Muscle layer of duodenum (tissue), 2 donors: ENCODE measurements at regions not wholly inside any gene's neighbourhood (a gene's known extent, or its start where the extent isn't known, plus 50 kb on each side); places are given as distances from the start of the nearest gene placed in this dataset.
"Not testable (repeated sequence)": the region's sequence is repeated elsewhere in the genome, so short reads cannot be mapped to it uniquely, and the experiment has no call there.

Experiments
- H3K27ac ChIP-seq: one replicate; pipeline ENCODE4 v1.7.0; 2013; ENCODE audit warnings: mild to moderate bottlenecking, low read length
- H3K27me3 ChIP-seq: one replicate; pipeline ENCODE4 v1.7.0; 2013; ENCODE audit warnings: low read depth, mild to moderate bottlenecking, control low read depth, low read length
- H3K36me3 ChIP-seq, 2 donors: one replicate each; pipeline ENCODE4 v1.7.0; 2013; ENCODE audit warnings: low read length in 2 of 2, control low read depth in 1 of 2, mild to moderate bottlenecking in 1 of 2; ENCODE audit not compliant: insufficient read depth in 2 of 2, control insufficient read depth in 1 of 2
- H3K4me1 ChIP-seq, 2 donors: one replicate each; pipeline ENCODE4 v1.7.0; 2013; ENCODE audit warnings: low read length in 2 of 2, mild to moderate bottlenecking in 2 of 2, control low read depth in 1 of 2, moderate library complexity in 1 of 2; ENCODE audit not compliant: insufficient read depth in 2 of 2, control insufficient read depth in 1 of 2
- H3K4me3 ChIP-seq, 2 donors: one replicate each; pipeline ENCODE4 v1.7.0; 2013; ENCODE audit warnings: low read length in 2 of 2, low read depth in 1 of 2, mild to moderate bottlenecking in 1 of 2
- H3K9me3 ChIP-seq, 2 donors: one replicate each; pipeline ENCODE4 v1.7.0; 2013; ENCODE audit warnings: low read length in 2 of 2, control low read depth in 1 of 2, mild to moderate bottlenecking in 1 of 2; ENCODE audit not compliant: control insufficient read depth in 1 of 2
- donor health status: healthy.

- H3K27ac ChIP-seq, H3K9me3 ChIP-seq, H3K27me3 ChIP-seq, H3K36me3 ChIP-seq, H3K4me3 ChIP-seq, H3K4me1 ChIP-seq: not testable (repeated sequence)
These were observed 423.2 kb downstream of the IPO8 start for GRCh38 chr12:30272515-30272914.

- Histone ChIP-seq H3K27ac (no peak overlapping the region), H3K36me3 (no peaks in the 10 kb centered on the region), H3K9me3 (peaks cover 0 to 10% of the 10 kb centered on the region in 2 donors), H3K4me1 (no peaks in the 10 kb centered on the region), H3K27me3 (no peaks in the 10 kb centered on the region), H3K4me3 (no peak overlapping the region)
These were observed 426.2 kb downstream of the IPO8 start for GRCh38 chr12:30269496-30269895.

GRCh38 chr12:30268041-30268440, 427.6 kb downstream of the IPO8 start:
- Histone ChIP-seq H3K4me3 (no peak overlapping the region), H3K9me3 (peaks cover 0 to 10% of the 10 kb centered on the region in 2 donors), H3K4me1 (no peaks in the 10 kb centered on the region), H3K36me3 (no peaks in the 10 kb centered on the region), H3K27me3 (no peaks in the 10 kb centered on the region), H3K27ac (no peak overlapping the region)

GRCh38 chr12:30263434-30263833, 432.2 kb downstream of the IPO8 start:
- Histone ChIP-seq H3K9me3 (peaks cover 0 to 2% of the 10 kb centered on the region in 2 donors), H3K4me3 (no peak overlapping the region), H3K4me1 (no peaks in the 10 kb centered on the region), H3K27me3 (no peaks in the 10 kb centered on the region), H3K27ac (no peak overlapping the region), H3K36me3 (no peaks in the 10 kb centered on the region)

- H3K4me3 ChIP-seq = no peak overlapping the region
- H3K36me3 ChIP-seq = no peaks in the 10 kb centered on the region
- H3K9me3 ChIP-seq = peaks cover 0 to 4% of the 10 kb centered on the region in 2 donors
- no peak overlapping the region for H3K27ac ChIP-seq
- H3K4me1 ChIP-seq = no peaks in the 10 kb centered on the region
- H3K27me3 ChIP-seq = no peaks in the 10 kb centered on the region
These were observed 438.1 kb downstream of the IPO8 start for GRCh38 chr12:30257618-30258017.

- H3K36me3 ChIP-seq = no peaks in the 10 kb centered on the region
- H3K27me3 ChIP-seq = no peaks in the 10 kb centered on the region
- no peak overlapping the region for H3K4me3 ChIP-seq
These were observed 444.1 kb downstream of the IPO8 start for GRCh38 chr12:30251546-30251945.

GRCh38 chr12:30243426-30243825, 452.2 kb downstream of the IPO8 start:
- Histone ChIP-seq H3K4me3 (no peak overlapping the region), H3K27me3 (no peaks in the 10 kb centered on the region), H3K36me3 (no peaks in the 10 kb centered on the region), H3K4me1 (no peaks in the 10 kb centered on the region), H3K9me3 (no peaks in the 10 kb centered on the region), H3K27ac (no peak overlapping the region)

More at GRCh38 chr12:30251546-30251945, 444.1 kb downstream of the IPO8 start:
- H3K4me1 ChIP-seq = no peaks in the 10 kb centered on the region
- no peak overlapping the region for H3K27ac ChIP-seq
- H3K9me3 ChIP-seq = no peaks in the 10 kb centered on the region

- no peaks in the 10 kb centered on the region for H3K4me1 ChIP-seq
- H3K27ac ChIP-seq = no peak overlapping the region
- H3K36me3 ChIP-seq = no peaks in the 10 kb centered on the region
- H3K4me3 ChIP-seq = no peak overlapping the region
- no peaks in the 10 kb centered on the region for H3K27me3 ChIP-seq
- H3K9me3 ChIP-seq = no peaks in the 10 kb centered on the region
These were observed 435.3 kb upstream of the TMTC1 start for GRCh38 chr12:30219047-30219446.

- no peaks in the 10 kb centered on the region for H3K9me3 ChIP-seq
- H3K27me3 ChIP-seq = no peaks in the 10 kb centered on the region
- no peaks in the 10 kb centered on the region for H3K4me1 ChIP-seq
These were observed 434.3 kb upstream of the TMTC1 start for GRCh38 chr12:30218073-30218472.

GRCh38 chr12:30213166-30213565, 429.4 kb upstream of the TMTC1 start:
- Histone ChIP-seq H3K4me1 (no peaks in the 10 kb centered on the region), H3K27ac (no peak overlapping the region), H3K9me3 (no peaks in the 10 kb centered on the region), H3K27me3 (no peaks in the 10 kb centered on the region), H3K36me3 (no peaks in the 10 kb centered on the region), H3K4me3 (no peak overlapping the region)

More at GRCh38 chr12:30218073-30218472, 434.3 kb upstream of the TMTC1 start:
- Histone ChIP-seq H3K4me3 (no peak overlapping the region), H3K36me3 (no peaks in the 10 kb centered on the region), H3K27ac (no peak overlapping the region)

GRCh38 chr12:30211743-30212142, 428.0 kb upstream of the TMTC1 start:
- Histone ChIP-seq H3K4me1 (no peaks in the 10 kb centered on the region), H3K9me3 (no peaks in the 10 kb centered on the region), H3K27ac (no peak overlapping the region), H3K36me3 (no peaks in the 10 kb centered on the region), H3K4me3 (no peak overlapping the region), H3K27me3 (no peaks in the 10 kb centered on the region)

- H3K4me3 ChIP-seq = no peak overlapping the region
- H3K27me3 ChIP-seq = no peaks in the 10 kb centered on the region
- no peaks in the 10 kb centered on the region for H3K9me3 ChIP-seq
These were observed 420.2 kb upstream of the TMTC1 start for GRCh38 chr12:30203981-30204380.

More at GRCh38 chr12:30203981-30204380, 420.2 kb upstream of the TMTC1 start:
- H3K27ac ChIP-seq = no peak overlapping the region
- H3K4me1 ChIP-seq = peaks cover 0 to 11% of the 10 kb centered on the region in 2 donors
- H3K36me3 ChIP-seq = no peaks in the 10 kb centered on the region
